Esophagus muscularis mucosa (tissue), 4 donors: ENCODE measurements at regions not wholly inside any gene's neighbourhood (a gene's known extent, or its start where the extent isn't known, plus 50 kb on each side); places are given as distances from the start of the nearest gene placed in this dataset.

Source experiments
- DNase-seq: peaks from one replicate; pipeline ENCODE4 v3.0.0-alpha.2; 2017; ENCODE audit errors: extremely low spot score
- H3K27ac ChIP-seq, 4 donors: fragments of 200-600 bp; sonication (generic); replicated peaks in 1 of 4; 1 replicate in 3 of 4; 2 replicates in 1 of 4; pipeline ENCODE4 v1.5.1; 2016 to 2019; ENCODE audit warnings: mild to moderate bottlenecking in 1 of 4
- H3K27me3 ChIP-seq, 4 donors: fragments of 200-600 bp; sonication (generic); one replicate each; pipeline versions ENCODE4 v1.5.1 to v1.6.0; 2016 to 2019
- H3K36me3 ChIP-seq, 4 donors: fragments of 200-600 bp; sonication (generic); one replicate each; pipeline ENCODE4 v1.5.1; 2016 to 2019
- H3K4me1 ChIP-seq, 4 donors: fragments of 200-600 bp; sonication (generic); one replicate each; pipeline ENCODE4 v1.5.1; 2016 to 2019
- H3K4me3 ChIP-seq, 4 donors: fragments of 200-600 bp; sonication (generic); 1 replicate in 2 of 4; 2 replicates in 2 of 4; pipeline ENCODE4 v1.5.1; 2016 to 2019; ENCODE audit warnings: mild to moderate bottlenecking in 4 of 4, moderate library complexity in 1 of 4
- H3K9me3 ChIP-seq, 4 donors: fragments of 200-600 bp; sonication (generic); 1 replicate in 3 of 4; 2 replicates in 1 of 4; pipeline ENCODE4 v1.5.1; 2016 to 2019
- EP300 ChIP-seq: sonication (generic); formaldehyde crosslinking; IDR thresholded peaks from one replicate; pipeline ENCODE4 v1.6.1; 2017; ENCODE audit warnings: antibody characterized with exemption
- POLR2A ChIP-seq: fragments of 450-650 bp; IDR thresholded peaks from one replicate; pipeline ENCODE4 v1.6.1; 2017; ENCODE audit warnings: antibody characterized with exemption, moderate library complexity, mild to moderate bottlenecking, low read depth
- POLR2AphosphoS5 ChIP-seq, 2 donors: sonication (generic); formaldehyde crosslinking; IDR thresholded peaks; one replicate each; pipeline ENCODE4 v1.6.1; 2017; ENCODE audit warnings: antibody characterized with exemption in 2 of 2
- WGBS: methylation state at CpG from one replicate; pipeline ENCODE4 v1.1.5; 2018; 5-methylcytosine and 5-hydroxymethylcytosine counted together
- intact Hi-C: fragments of 100-400 bp; cut with DNase I; formaldehyde crosslinking; loops from one replicate; pipeline ENCODE4 v1.15.1; 2023
- TF ChIP-seq, protein P1 (sequence below), 3 experiments: fragments of 200-600 bp in 2 of 3; fragments of 450-650 bp in 1 of 3; sonication (generic) in 2 of 3; IDR thresholded peaks; one replicate each; pipeline ENCODE4 v1.5.1; 2017 to 2019; ENCODE audit warnings: antibody characterized with exemption in 3 of 3, mild to moderate bottlenecking in 2 of 3, moderate library complexity in 1 of 3

DNA sequence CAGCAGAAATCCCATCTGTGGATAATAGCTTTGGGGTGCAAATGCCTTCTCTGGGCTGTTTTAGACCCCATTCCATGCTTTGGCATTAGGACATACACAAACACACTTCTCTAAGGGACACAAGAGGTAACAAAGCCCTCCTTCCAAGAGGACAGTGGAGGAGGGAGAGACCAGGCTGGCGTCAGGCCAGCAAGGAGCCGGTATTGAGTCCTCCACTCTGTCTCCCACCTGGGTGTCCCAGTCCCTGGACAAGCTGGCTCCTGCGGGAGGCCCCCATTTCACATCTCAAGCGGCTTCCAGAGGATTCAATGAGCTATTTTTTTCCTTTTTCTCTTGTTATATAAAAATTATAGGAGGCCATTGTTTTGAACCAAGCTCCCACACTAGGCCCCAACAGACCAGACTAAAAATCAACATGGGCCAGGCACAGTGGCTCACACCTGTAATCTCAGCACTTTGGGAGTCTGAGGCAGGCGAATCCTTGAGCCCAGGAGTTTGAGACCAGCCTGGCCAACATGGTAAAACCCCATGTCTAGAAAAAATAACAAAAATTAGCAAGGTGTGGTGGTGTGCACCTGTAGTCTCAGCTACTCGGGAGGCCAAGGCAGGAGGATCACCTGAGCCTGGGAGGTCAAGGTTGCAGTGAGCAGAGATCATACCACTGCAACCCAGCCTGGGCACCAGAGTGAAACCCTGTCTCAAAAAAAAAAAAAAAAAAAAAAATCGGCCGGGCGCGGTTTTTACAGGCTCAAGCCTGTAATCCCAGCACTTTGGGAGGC lies 142.9 kb downstream of the TOMM20 start:
- WGBS: 89% methylated on average over 10 of the region's 10 CpGs
- intact Hi-C loops: no loop called here
- H3K4me1 ChIP-seq: peaks cover 66 to 88% (median 83%) of the 10 kb centered on the region in 4 donors
- H3K27me3 ChIP-seq: no peaks in the 10 kb centered on the region
- H3K9me3 ChIP-seq: peaks cover 0 to 4% (median 0%) of the 10 kb centered on the region in 4 donors
- TF ChIP-seq EP300: no peak
- no peak for TF ChIP-seq POLR2A
- TF ChIP-seq POLR2AphosphoS5 (IDR thresholded peaks at IDR 0.05): no peak
- TF ChIP-seq, protein P1, sequence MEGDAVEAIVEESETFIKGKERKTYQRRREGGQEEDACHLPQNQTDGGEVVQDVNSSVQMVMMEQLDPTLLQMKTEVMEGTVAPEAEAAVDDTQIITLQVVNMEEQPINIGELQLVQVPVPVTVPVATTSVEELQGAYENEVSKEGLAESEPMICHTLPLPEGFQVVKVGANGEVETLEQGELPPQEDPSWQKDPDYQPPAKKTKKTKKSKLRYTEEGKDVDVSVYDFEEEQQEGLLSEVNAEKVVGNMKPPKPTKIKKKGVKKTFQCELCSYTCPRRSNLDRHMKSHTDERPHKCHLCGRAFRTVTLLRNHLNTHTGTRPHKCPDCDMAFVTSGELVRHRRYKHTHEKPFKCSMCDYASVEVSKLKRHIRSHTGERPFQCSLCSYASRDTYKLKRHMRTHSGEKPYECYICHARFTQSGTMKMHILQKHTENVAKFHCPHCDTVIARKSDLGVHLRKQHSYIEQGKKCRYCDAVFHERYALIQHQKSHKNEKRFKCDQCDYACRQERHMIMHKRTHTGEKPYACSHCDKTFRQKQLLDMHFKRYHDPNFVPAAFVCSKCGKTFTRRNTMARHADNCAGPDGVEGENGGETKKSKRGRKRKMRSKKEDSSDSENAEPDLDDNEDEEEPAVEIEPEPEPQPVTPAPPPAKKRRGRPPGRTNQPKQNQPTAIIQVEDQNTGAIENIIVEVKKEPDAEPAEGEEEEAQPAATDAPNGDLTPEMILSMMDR (IDR thresholded peaks at IDR 0.05): no peak
- H3K36me3 ChIP-seq: no peaks in the 10 kb centered on the region
- DNase-seq: no peak
- peak overlapping the region; percentile 91 to 97 (median 94) for H3K27ac ChIP-seq
- no peak overlapping the region for H3K4me3 ChIP-seq

DNA sequence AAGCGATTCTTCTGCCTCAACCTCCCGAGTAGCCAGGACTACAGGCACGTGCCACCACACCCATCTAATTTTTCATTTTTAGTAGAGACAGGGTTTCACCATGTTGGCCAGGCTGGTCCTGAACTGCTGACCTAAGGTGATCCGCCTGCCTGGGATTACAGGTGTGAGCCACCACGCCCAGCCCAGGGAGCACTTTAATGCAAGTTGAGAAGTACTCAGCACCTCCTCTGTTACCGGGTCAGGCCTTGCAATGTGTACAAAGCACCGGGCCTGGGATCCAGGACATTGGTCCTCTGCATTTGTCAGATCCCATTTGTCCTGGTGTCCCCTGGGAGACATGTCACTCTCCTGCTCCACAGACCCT lies 143.6 kb downstream of the TOMM20 start:
- H3K27ac ChIP-seq: peak overlapping the region; percentile 91 to 97 (median 94)
- H3K36me3 ChIP-seq: no peaks in the 10 kb centered on the region
- H3K9me3 ChIP-seq: peaks cover 0 to 4% (median 0%) of the 10 kb centered on the region in 4 donors
- H3K4me3 ChIP-seq: no peak overlapping the region
- TF ChIP-seq POLR2AphosphoS5 (IDR thresholded peaks at IDR 0.05) (no peak), EP300 (no peak), POLR2A (no peak)
- TF ChIP-seq, protein P1 (IDR thresholded peaks at IDR 0.05): no peak
- H3K27me3 ChIP-seq: no peaks in the 10 kb centered on the region
- intact Hi-C loops: no loop called here
- no peak for DNase-seq
- H3K4me1 ChIP-seq: peaks cover 73 to 90% (median 84%) of the 10 kb centered on the region in 4 donors
- WGBS: 94% methylated on average over 7 of the region's 7 CpGs

DNA sequence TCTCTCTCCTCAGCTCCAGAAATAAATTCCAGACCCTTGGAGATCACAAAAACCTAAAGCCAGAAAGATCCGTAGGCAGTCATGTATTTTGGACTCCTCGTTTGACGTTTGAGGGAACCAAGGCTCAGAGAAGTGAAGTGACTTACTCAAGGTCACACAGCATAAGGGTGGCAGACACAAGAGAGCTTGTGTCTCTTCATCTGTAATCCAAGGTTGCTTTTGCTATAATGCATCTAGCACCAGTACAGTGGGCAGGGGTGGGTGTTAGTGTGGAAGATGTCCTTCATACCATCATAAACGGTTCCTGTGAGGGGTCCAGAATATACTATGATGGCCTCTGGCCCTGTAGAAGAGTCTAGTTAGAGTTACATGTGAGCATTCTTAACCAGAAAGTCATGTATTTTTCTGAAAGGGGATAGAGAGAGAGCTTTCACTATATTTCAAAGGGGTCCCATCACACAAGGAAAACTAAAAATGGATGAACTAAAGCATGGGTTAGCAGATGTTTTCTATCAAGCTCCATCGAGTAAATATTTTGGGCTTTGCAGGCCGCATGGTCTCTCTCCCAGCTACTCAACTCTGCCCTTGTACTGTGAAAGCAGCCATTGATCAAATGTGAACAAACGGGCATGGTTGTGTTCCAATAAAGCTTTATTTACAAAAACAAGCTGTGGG lies 144.9 kb downstream of the TOMM20 start:
- Histone ChIP-seq H3K9me3 (peaks cover 0 to 4% (median 0%) of the 10 kb centered on the region in 4 donors), H3K27me3 (no peaks in the 10 kb centered on the region), H3K36me3 (no peaks in the 10 kb centered on the region), H3K4me1 (peaks cover 83 to 91% (median 88%) of the 10 kb centered on the region in 4 donors), H3K4me3 (no peak overlapping the region), H3K27ac (peak overlapping the region; percentile 91 to 97 (median 94))
- intact Hi-C loops: loop anchor here (5.0 kb wide), 2 partner anchors 261 to 371 kb away; partner anchors contain the start of gene IRF2BP2
- no peak for DNase-seq
- TF ChIP-seq POLR2AphosphoS5 (IDR thresholded peaks at IDR 0.05) (no peak), POLR2A (no peak)
- WGBS: 74% methylated on average over 7 of the region's 7 CpGs

DNA sequence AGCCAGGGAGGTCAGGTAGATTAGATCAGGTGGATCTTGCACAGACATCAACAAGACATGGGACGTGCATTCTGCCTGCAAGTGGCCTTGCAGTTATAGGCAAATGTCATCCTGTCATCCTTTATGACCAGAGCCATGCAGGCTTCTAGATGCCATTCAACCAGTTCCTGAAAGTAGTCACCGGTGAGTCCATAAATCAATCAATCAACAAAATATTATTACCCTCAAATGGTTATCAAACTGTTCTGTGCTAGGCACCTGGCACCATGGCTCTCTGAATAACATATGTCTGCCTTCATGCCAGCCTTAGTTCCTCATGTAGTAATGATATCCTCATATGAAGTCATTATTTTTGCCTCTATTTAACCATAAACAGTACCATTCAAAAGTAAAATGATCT lies 146.9 kb downstream of the TOMM20 start:
- DNase-seq: no peak
- Histone ChIP-seq H3K4me3 (no peak overlapping the region), H3K4me1 (peaks cover 77 to 90% (median 83%) of the 10 kb centered on the region in 4 donors), H3K9me3 (peaks cover 0 to 4% (median 0%) of the 10 kb centered on the region in 4 donors), H3K27me3 (no peaks in the 10 kb centered on the region), H3K27ac (peak overlapping the region; percentile 91 to 97 (median 94)), H3K36me3 (no peaks in the 10 kb centered on the region)
- TF ChIP-seq EP300 (no peak), POLR2A (no peak), POLR2AphosphoS5 (IDR thresholded peaks at IDR 0.05) (no peak)
- TF ChIP-seq, protein P1 (IDR thresholded peaks at IDR 0.05): no peak
- intact Hi-C loops: loop anchor here (5.0 kb wide), 2 partner anchors 259 to 369 kb away; partner anchors contain the start of gene IRF2BP2
- WGBS: 100% methylated on average over 2 of the region's 2 CpGs
